ENCODE measurements at regions not wholly inside any gene's neighbourhood (a gene's known extent, or its start where the extent isn't known, plus 50 kb on each side); places are given as distances from the start of the nearest gene placed in this dataset.

- no peak for DNase-seq (ENCODE audit: low read depth)
Measured at GRCh38 chr16:7025616-7026190, 306.9 kb upstream of the RBFOX1 start.

GRCh38 chr16:7021653-7022275 is 310.9 kb upstream of the RBFOX1 start:
- H3K4me3 ChIP-seq (ENCODE audit: low read depth, low read length): no peak overlapping the region
- H3K27me3 ChIP-seq (ENCODE audit: control insufficient read depth, insufficient read depth, low read length): no peaks in the 10 kb centered on the region
- ChIA-PET POLR2A (no interaction called here), CTCF (no interaction called here)
- no peaks in the 10 kb centered on the region for H3K36me3 ChIP-seq (ENCODE audit: control insufficient read depth, insufficient read depth, low read length)
- DNase-seq (ENCODE audit: low read depth): no peak
- TF ChIP-seq, protein P1, sequence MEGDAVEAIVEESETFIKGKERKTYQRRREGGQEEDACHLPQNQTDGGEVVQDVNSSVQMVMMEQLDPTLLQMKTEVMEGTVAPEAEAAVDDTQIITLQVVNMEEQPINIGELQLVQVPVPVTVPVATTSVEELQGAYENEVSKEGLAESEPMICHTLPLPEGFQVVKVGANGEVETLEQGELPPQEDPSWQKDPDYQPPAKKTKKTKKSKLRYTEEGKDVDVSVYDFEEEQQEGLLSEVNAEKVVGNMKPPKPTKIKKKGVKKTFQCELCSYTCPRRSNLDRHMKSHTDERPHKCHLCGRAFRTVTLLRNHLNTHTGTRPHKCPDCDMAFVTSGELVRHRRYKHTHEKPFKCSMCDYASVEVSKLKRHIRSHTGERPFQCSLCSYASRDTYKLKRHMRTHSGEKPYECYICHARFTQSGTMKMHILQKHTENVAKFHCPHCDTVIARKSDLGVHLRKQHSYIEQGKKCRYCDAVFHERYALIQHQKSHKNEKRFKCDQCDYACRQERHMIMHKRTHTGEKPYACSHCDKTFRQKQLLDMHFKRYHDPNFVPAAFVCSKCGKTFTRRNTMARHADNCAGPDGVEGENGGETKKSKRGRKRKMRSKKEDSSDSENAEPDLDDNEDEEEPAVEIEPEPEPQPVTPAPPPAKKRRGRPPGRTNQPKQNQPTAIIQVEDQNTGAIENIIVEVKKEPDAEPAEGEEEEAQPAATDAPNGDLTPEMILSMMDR (IDR thresholded peaks at IDR 0.05; ENCODE audit: insufficient read depth, low read depth, low read length): no peak

More at GRCh38 chr16:7025616-7026190, 306.9 kb upstream of the RBFOX1 start:
- Histone ChIP-seq H3K4me3 (ENCODE audit: low read depth, low read length) (no peak overlapping the region), H3K36me3 (ENCODE audit: control insufficient read depth, insufficient read depth, low read length) (no peaks in the 10 kb centered on the region), H3K27me3 (ENCODE audit: control insufficient read depth, insufficient read depth, low read length) (no peaks in the 10 kb centered on the region)
- ChIA-PET CTCF (no interaction called here), POLR2A (no interaction called here)
- TF ChIP-seq, protein P1 (IDR thresholded peaks at IDR 0.05; ENCODE audit: insufficient read depth, low read depth, low read length): no peak

DNA sequence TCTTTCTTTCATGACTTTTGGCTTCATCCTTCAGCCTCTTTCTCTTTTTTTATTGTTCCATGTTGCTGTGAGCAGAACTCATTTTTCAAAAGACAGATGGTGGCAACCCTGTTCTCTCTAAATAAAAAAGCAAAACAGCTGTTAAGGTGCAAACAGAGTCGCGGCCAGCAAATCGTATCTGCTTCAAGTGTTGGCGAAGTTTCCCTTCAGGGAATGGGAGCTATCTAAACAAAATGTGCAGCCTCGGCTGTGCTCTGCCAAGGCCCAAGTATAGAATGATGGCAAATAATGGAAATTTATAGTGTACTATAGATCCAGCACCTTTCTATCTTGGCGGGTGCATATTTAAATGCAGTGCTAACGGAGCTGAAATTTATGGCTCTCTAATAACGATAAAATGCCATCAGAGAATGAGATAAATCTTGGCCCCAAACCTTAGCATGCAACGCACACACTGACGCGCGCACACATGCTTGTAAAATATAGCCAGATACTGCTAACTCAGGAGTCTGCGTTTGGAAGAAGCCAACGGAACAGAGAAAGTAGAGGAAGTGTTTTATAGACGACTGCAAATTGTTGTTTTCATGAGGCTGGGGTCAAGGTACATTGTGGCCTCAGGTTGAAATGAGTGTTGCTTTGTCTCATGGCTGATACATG is 315.5 kb upstream of the RBFOX1 start:
- Histone ChIP-seq H3K27me3 (ENCODE audit: control insufficient read depth, insufficient read depth, low read length) (no peaks in the 10 kb centered on the region), H3K4me3 (ENCODE audit: low read depth, low read length) (no peak overlapping the region), H3K36me3 (ENCODE audit: control insufficient read depth, insufficient read depth, low read length) (no peaks in the 10 kb centered on the region)
- ChIA-PET CTCF (no interaction called here), POLR2A (no interaction called here)
- no peak for DNase-seq (ENCODE audit: low read depth)
- TF ChIP-seq, protein P1 (IDR thresholded peaks at IDR 0.05; ENCODE audit: insufficient read depth, low read depth, low read length): no peak

GRCh38 chr16:7014756-7015155 is 317.9 kb upstream of the RBFOX1 start:
- no peak for DNase-seq (ENCODE audit: low read depth)
- Histone ChIP-seq H3K36me3 (ENCODE audit: control insufficient read depth, insufficient read depth, low read length) (no peaks in the 10 kb centered on the region), H3K4me3 (ENCODE audit: low read depth, low read length) (no peak overlapping the region), H3K27me3 (ENCODE audit: control insufficient read depth, insufficient read depth, low read length) (no peaks in the 10 kb centered on the region)
- ChIA-PET POLR2A (no interaction called here), CTCF (no interaction called here)
- TF ChIP-seq, protein P1 (IDR thresholded peaks at IDR 0.05; ENCODE audit: insufficient read depth, low read depth, low read length): no peak

DNA sequence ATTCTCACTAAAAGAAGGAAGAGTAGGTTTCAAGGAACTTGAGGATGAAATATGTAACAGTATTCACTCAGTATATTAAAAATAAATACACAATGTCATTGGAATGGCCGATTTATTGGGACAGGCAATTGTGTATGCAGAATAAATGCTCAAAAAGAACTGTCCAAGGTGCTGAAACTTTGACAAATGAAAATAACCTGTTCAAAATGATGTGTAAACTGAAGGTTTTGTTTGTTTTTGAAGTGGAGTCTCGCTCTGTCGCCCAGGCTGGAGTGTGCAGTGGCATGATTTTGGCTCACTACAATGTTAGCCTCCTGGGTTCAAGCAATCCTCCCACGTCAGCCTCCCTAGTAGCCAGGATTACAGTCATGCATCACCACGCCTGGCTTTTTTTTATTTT is 318.7 kb upstream of the RBFOX1 start:
- ChIA-PET POLR2A (no interaction called here), CTCF (no interaction called here)
- TF ChIP-seq, protein P1 (IDR thresholded peaks at IDR 0.05; ENCODE audit: insufficient read depth, low read depth, low read length): no peak
- Histone ChIP-seq H3K4me3 (ENCODE audit: low read depth, low read length) (no peak overlapping the region), H3K36me3 (ENCODE audit: control insufficient read depth, insufficient read depth, low read length) (no peaks in the 10 kb centered on the region), H3K27me3 (ENCODE audit: control insufficient read depth, insufficient read depth, low read length) (no peaks in the 10 kb centered on the region)
- no peak for DNase-seq (ENCODE audit: low read depth)
